ENCODE measurements at regions not wholly inside any gene's neighbourhood (a gene's known extent, or its start where the extent isn't known, plus 50 kb on each side); places are given as distances from the start of the nearest gene placed in this dataset.

- no peak for TF ChIP-seq CTCF (conservative IDR thresholded peaks at IDR 0.05; ENCODE audit: low read depth, low read length)
- TF ChIP-seq EZH2phosphoT487 (IDR thresholded peaks at IDR 0.05; ENCODE audit: borderline replicate concordance, low read length) = no peak
- TF ChIP-seq EZH2 (IDR thresholded peaks at IDR 0.05; ENCODE audit: low read length, unreplicated experiment) = no peak
Observed at GRCh38 chr4:116397714-116398113, 687.7 kb downstream of the TRAM1L1 start.

Data from PC-3 (cell line).